ENCODE measurements at regions not wholly inside any gene's neighbourhood (a gene's known extent, or its start where the extent isn't known, plus 50 kb on each side); places are given as distances from the start of the nearest gene placed in this dataset.

- Histone ChIP-seq H3K4me3 (no peak overlapping the region), H3K27ac (no peak overlapping the region), H3K4me1 (no peaks in the 10 kb centered on the region), H3K36me3 (no peaks in the 10 kb centered on the region), H3K9me3 (peaks cover 0 to 3% (median 0%) of the 10 kb centered on the region in 8 donors), H3K27me3 (replicated peaks in 1 of 7) (no peaks in the 10 kb centered on the region)
- DNase-seq = no peak
- intact Hi-C loops (cut with DNase I; ENCODE audit: low total_unique reads) = no loop called here
- TF ChIP-seq CTCF (IDR thresholded peaks at IDR 0.05 in 8 of 11, conservative IDR thresholded peaks at IDR 0.05 in 3 of 11) (no peak), POLR2AphosphoS5 (IDR thresholded peaks at IDR 0.05) (no peak), POLR2A (IDR thresholded peaks at IDR 0.05) (no peak)
- WGBS, 5 donors = 79 to 90% (median 83%) methylated on average over 5 of the region's 5 CpGs
Measured at GRCh38 chr5:164958688-164959087, 1453.3 kb downstream of the MAT2B start.

- H3K4me1 ChIP-seq = no peaks in the 10 kb centered on the region
- no peak for TF ChIP-seq CTCF (IDR thresholded peaks at IDR 0.05 in 8 of 11, conservative IDR thresholded peaks at IDR 0.05 in 3 of 11)
- no peak for TF ChIP-seq POLR2A (IDR thresholded peaks at IDR 0.05)
- no peak for TF ChIP-seq POLR2AphosphoS5 (IDR thresholded peaks at IDR 0.05)
- H3K27ac ChIP-seq = no peak overlapping the region
- H3K9me3 ChIP-seq = no peaks in the 10 kb centered on the region
- H3K27me3 ChIP-seq (replicated peaks in 1 of 7) = no peaks in the 10 kb centered on the region
- no peak for DNase-seq
- H3K4me3 ChIP-seq = no peak overlapping the region
- intact Hi-C loops (cut with DNase I; ENCODE audit: low total_unique reads) = no loop called here
- 63 to 79% (median 65%) methylated on average over 4 of the region's 4 CpGs for WGBS, 5 donors
- no peaks in the 10 kb centered on the region for H3K36me3 ChIP-seq
Measured at GRCh38 chr5:164959761-164960160, 1454.3 kb downstream of the MAT2B start.

GRCh38 chr5:164962329-164962961, 1457.0 kb downstream of the MAT2B start:
- H3K27ac ChIP-seq = no peak overlapping the region
- TF ChIP-seq CTCF (IDR thresholded peaks at IDR 0.05 in 8 of 11, conservative IDR thresholded peaks at IDR 0.05 in 3 of 11) (no peak), POLR2A (IDR thresholded peaks at IDR 0.05) (no peak), POLR2AphosphoS5 (IDR thresholded peaks at IDR 0.05) (no peak)
- WGBS, 5 donors = 78 to 100% (median 87%) methylated on average over 2 of the region's 2 CpGs
- no peaks in the 10 kb centered on the region for H3K36me3 ChIP-seq
- no peaks in the 10 kb centered on the region for H3K9me3 ChIP-seq
- H3K4me1 ChIP-seq = no peaks in the 10 kb centered on the region
- DNase-seq = no peak
- H3K4me3 ChIP-seq = no peak overlapping the region
- intact Hi-C loops (cut with DNase I; ENCODE audit: low total_unique reads) = no loop called here
- no peaks in the 10 kb centered on the region for H3K27me3 ChIP-seq (replicated peaks in 1 of 7)

GRCh38 chr5:164966611-164967010, 1461.2 kb downstream of the MAT2B start:
- Histone ChIP-seq H3K27me3 (replicated peaks in 1 of 7) (no peaks in the 10 kb centered on the region), H3K4me1 (no peaks in the 10 kb centered on the region), H3K4me3 (no peak overlapping the region), H3K36me3 (no peaks in the 10 kb centered on the region), H3K9me3 (peaks cover 0 to 9% (median 0%) of the 10 kb centered on the region in 8 donors), H3K27ac (no peak overlapping the region)
- WGBS, 5 donors = 79 to 87% (median 81%) methylated on average over 4 of the region's 4 CpGs
- no peak for DNase-seq
- intact Hi-C loops (cut with DNase I; ENCODE audit: low total_unique reads) = no loop called here
- TF ChIP-seq POLR2AphosphoS5 (IDR thresholded peaks at IDR 0.05) = no peak
